HEK293 (cell line): ENCODE measurements at regions not wholly inside any gene's neighbourhood (a gene's known extent, or its start where the extent isn't known, plus 50 kb on each side); places are given as distances from the start of the nearest gene placed in this dataset.

Experiments
- CTCF ChIA-PET: fragments of 350-600 bp; formaldehyde crosslinking; extraction: SDS; loops from one replicate; lab custom pipeline; 2021; ENCODE audit warnings: antibody characterized with exemption; lab: Yijun Ruan, JAX
- POLR2A ChIA-PET: fragments of 300-600 bp; formaldehyde crosslinking; extraction: SDS; loops from one replicate; lab custom pipeline; 2020; ENCODE audit warnings: antibody characterized with exemption, inconsistent platforms; lab: Yijun Ruan, JAX
- H3K27ac ChIP-seq: fragments of 200-500 bp; sonication (Bioruptor generic); 2 replicates; pipeline ENCODE4 v1.5.1; 2014; ENCODE audit warnings: low read depth, low read length, control low read depth, inconsistent platforms; ENCODE audit errors: extremely low read depth
- H3K36me3 ChIP-seq, 2 experiments: fragments of 200-500 bp in 1 of 2; sonication (Bioruptor generic) in 1 of 2; 1 replicate in 1 of 2; 2 replicates in 1 of 2; pipeline ENCODE4 v1.5.1; 2014 to 2017; ENCODE audit warnings: inconsistent platforms in 2 of 2, low read length in 2 of 2; ENCODE audit not compliant: control insufficient read depth in 2 of 2, insufficient read depth in 1 of 2
- H3K4me1 ChIP-seq: fragments of 200-500 bp; sonication (Bioruptor generic); 2 replicates; pipeline ENCODE4 v1.5.1; 2014; ENCODE audit warnings: mild to moderate bottlenecking, low read length, inconsistent platforms; ENCODE audit not compliant: control insufficient read depth, insufficient read depth
- H3K4me3 ChIP-seq: 2 replicates; pipeline ENCODE4 v1.5.1; 2011; ENCODE audit warnings: low read depth, mild to moderate bottlenecking, control low read depth, low read length, moderate library complexity
- H3K9me3 ChIP-seq: fragments of 200-500 bp; sonication (Bioruptor generic); 2 replicates; pipeline ENCODE4 v1.5.1; 2014; ENCODE audit warnings: low read depth, low read length, inconsistent platforms; ENCODE audit not compliant: control insufficient read depth, insufficient read depth
- BCL11A ChIP-seq: fragments of 450-650 bp; formaldehyde crosslinking; IDR thresholded peaks from 2 replicates; pipeline ENCODE4 v1.5.1; 2016; ENCODE audit warnings: low read depth, missing biosample characterization, missing genetic modification characterization
- ELK4 ChIP-seq: IDR thresholded peaks from 2 replicates; pipeline ENCODE4 v1.6.1; 2011; ENCODE audit warnings: mild to moderate bottlenecking, low read depth, low read length, borderline replicate concordance
- GFI1B ChIP-seq: fragments of 450-650 bp; formaldehyde crosslinking; IDR thresholded peaks from 2 replicates; pipeline ENCODE4 v1.5.1; 2016; ENCODE audit warnings: missing biosample characterization, missing genetic modification characterization
- PATZ1 ChIP-seq: fragments of 450-650 bp; formaldehyde crosslinking; IDR thresholded peaks from 2 replicates; pipeline ENCODE4 v1.5.1; 2016; ENCODE audit warnings: missing biosample characterization, missing genetic modification characterization
- PRDM4 ChIP-seq: fragments of 450-650 bp; formaldehyde crosslinking; IDR thresholded peaks from 2 replicates; pipeline ENCODE4 v1.5.1; 2017; ENCODE audit warnings: missing biosample characterization, missing genetic modification characterization
- SETDB1 ChIP-seq: IDR thresholded peaks from one replicate; pipeline ENCODE4 v1.6.1; 2017; ENCODE audit warnings: mild to moderate bottlenecking, low read length, moderate library complexity, mixed read lengths; ENCODE audit not compliant: insufficient read length
- ZBTB10 ChIP-seq: fragments of 450-650 bp; formaldehyde crosslinking; IDR thresholded peaks from 2 replicates; pipeline ENCODE4 v1.5.1; 2016; ENCODE audit warnings: missing biosample characterization, missing genetic modification characterization
- ZNF24 ChIP-seq: fragments of 450-650 bp; formaldehyde crosslinking; IDR thresholded peaks from 2 replicates; pipeline ENCODE4 v1.5.1; 2016; ENCODE audit warnings: missing biosample characterization, missing genetic modification characterization
- ZNF366 ChIP-seq: fragments of 450-650 bp; formaldehyde crosslinking; conservative IDR thresholded peaks from 2 replicates; pipeline ENCODE4 v1.5.1; 2016; ENCODE audit warnings: missing biosample characterization, missing genetic modification characterization
- ZNF398 ChIP-seq: fragments of 450-650 bp; formaldehyde crosslinking; IDR thresholded peaks from 2 replicates; pipeline ENCODE4 v1.5.1; 2017; ENCODE audit warnings: missing biosample characterization, missing genetic modification characterization
- ZNF404 ChIP-seq: fragments of 450-650 bp; formaldehyde crosslinking; IDR thresholded peaks from 2 replicates; pipeline ENCODE4 v1.5.1; 2017; ENCODE audit warnings: missing biosample characterization, missing genetic modification characterization
- ZNF514 ChIP-seq: fragments of 450-650 bp; formaldehyde crosslinking; IDR thresholded peaks from 2 replicates; pipeline ENCODE4 v1.5.1; 2016; ENCODE audit warnings: missing biosample characterization, missing genetic modification characterization
- ZNF518A ChIP-seq: fragments of 450-650 bp; formaldehyde crosslinking; conservative IDR thresholded peaks from 2 replicates; pipeline ENCODE4 v1.5.1; 2016; ENCODE audit warnings: low read depth, missing biosample characterization, missing genetic modification characterization
- ZNF792 ChIP-seq: fragments of 450-650 bp; formaldehyde crosslinking; IDR thresholded peaks from 2 replicates; pipeline ENCODE4 v1.5.1; 2016; ENCODE audit warnings: missing biosample characterization, missing genetic modification characterization

- no peak for TF ChIP-seq ZNF518A (tag by site-specific recombination)
- TF ChIP-seq ZNF398 = no peak
- TF ChIP-seq, all 188 proteins: peak for 0
Observed at GRCh38 chr3:59254433-59254832, 204.6 kb upstream of the CFAP20DC start (continued).

- H3K9me3 ChIP-seq = no peaks in the 10 kb centered on the region
- POLR2A ChIA-PET = no interaction called here
- no peak for TF ChIP-seq ELK4
- TF ChIP-seq ZNF792 (tag by site-specific recombination) = no peak
- TF ChIP-seq ZNF404 (tag by site-specific recombination) = no peak
- no peak for TF ChIP-seq PATZ1 (tag by site-specific recombination)
- TF ChIP-seq GFI1B (tag by site-specific recombination) = no peak
- TF ChIP-seq, all 188 proteins: peak for 0
- no peak overlapping the region for H3K27ac ChIP-seq
- H3K4me1 ChIP-seq = no peaks in the 10 kb centered on the region
- H3K4me3 ChIP-seq = no peak overlapping the region
- CTCF ChIA-PET = no interaction called here
- no peaks in the 10 kb centered on the region for H3K36me3 ChIP-seq
Observed at GRCh38 chr3:59253523-59253922, 203.7 kb upstream of the CFAP20DC start.

- H3K4me3 ChIP-seq = no peak overlapping the region
- CTCF ChIA-PET = no interaction called here
Observed at GRCh38 chr3:59251869-59252268, 202.0 kb upstream of the CFAP20DC start.

More at GRCh38 chr3:59251869-59252268, 202.0 kb upstream of the CFAP20DC start:
- POLR2A ChIA-PET = no interaction called here
- Histone ChIP-seq H3K9me3 (no peaks in the 10 kb centered on the region), H3K36me3 (no peaks in the 10 kb centered on the region), H3K27ac (no peak overlapping the region), H3K4me1 (no peaks in the 10 kb centered on the region)
- TF ChIP-seq ZNF514 (tag by site-specific recombination) (no peak), PRDM4 (no peak), SETDB1 (no peak), ZBTB10 (tag by site-specific recombination) (no peak), BCL11A (no peak), ZNF24 (tag by site-specific recombination) (no peak), ZNF366 (no peak)
